Cardiac septum (tissue), 1 donor: ENCODE measurements at regions not wholly inside any gene's neighbourhood (a gene's known extent, or its start where the extent isn't known, plus 50 kb on each side); places are given as distances from the start of the nearest gene placed in this dataset.

Source experiments
- DNase-seq: peaks from one replicate; pipeline ENCODE4 v3.0.0-alpha.2; 2020; ENCODE audit warnings: low spot score
- intact Hi-C: fragments of 100-400 bp; cut with DNase I; formaldehyde crosslinking; loops from one replicate; pipeline ENCODE4 v1.14.0; 2022
- donor health status: DM: no; HTN: no; CAD: no.

DNA sequence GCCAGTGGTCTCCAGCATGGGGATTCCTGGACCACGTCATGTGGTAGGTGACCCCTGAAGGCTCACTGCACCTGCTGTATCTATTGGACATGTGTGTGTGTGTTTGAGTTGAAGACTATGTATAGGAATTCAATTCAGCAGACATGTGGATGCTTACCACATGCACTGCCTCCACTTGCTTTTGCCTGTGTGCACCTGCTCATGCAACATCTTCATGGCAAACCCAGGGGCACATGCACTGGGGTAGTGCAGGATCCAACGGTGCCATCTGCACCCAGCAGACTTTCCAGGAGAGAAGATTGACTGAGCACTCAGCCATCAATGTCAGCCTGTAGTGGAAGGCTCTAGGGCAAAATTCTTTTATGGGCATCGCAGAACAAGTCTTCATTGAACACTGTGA lies 299.4 kb downstream of the CDH26 start:
- intact Hi-C loops = no loop called here
- no peak for DNase-seq

DNA sequence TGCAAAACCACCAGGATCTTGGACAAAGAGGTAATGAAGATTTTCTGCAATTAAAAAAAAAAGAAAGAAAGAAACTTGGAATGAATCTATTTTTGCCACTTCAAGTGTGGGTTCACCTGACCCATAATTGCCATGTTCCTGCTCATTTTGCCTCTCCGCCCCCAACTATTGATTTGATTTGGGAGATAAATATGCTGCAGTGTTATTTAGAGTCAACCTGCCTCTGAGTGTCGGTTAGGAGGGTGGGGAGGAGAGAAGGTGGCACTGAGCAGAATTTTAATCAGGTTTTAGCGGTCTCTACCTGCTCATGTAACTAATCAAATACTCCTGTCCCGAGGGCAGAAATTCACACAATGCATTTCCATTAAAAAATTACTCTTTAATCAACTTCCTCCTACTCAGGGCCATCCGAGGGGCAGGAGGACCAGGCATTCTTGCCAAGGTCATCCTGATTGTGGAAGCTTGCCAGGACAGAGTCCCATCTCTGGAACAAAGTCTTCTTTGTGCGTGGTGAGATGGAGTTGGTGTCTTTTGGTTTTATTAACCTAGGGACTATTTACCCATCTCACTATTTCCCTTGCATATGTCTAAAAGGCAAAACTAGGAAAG lies 300.1 kb downstream of the CDH26 start:
- no peak for DNase-seq
- intact Hi-C loops = no loop called here

DNA sequence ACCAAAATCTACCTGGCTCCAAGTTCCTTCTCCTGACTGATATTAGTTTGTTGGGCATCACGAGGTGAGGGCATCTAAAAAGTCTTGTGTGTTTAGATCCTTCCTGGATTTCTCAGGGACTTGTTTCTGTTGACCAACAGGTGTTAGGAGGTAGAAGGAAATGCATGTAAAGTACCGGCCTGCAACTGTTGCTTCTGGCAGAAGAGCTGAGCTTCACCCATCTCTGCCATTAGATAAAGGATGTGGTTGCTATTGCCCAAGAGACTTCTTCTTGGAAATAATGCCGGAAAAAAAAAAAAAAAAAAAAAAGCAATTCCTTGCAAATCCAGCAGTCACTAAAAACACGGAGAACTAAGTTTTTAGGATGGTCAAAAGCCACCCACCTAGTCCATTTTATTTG lies 303.1 kb downstream of the CDH26 start:
- no peak for DNase-seq
- intact Hi-C loops = no loop called here

DNA sequence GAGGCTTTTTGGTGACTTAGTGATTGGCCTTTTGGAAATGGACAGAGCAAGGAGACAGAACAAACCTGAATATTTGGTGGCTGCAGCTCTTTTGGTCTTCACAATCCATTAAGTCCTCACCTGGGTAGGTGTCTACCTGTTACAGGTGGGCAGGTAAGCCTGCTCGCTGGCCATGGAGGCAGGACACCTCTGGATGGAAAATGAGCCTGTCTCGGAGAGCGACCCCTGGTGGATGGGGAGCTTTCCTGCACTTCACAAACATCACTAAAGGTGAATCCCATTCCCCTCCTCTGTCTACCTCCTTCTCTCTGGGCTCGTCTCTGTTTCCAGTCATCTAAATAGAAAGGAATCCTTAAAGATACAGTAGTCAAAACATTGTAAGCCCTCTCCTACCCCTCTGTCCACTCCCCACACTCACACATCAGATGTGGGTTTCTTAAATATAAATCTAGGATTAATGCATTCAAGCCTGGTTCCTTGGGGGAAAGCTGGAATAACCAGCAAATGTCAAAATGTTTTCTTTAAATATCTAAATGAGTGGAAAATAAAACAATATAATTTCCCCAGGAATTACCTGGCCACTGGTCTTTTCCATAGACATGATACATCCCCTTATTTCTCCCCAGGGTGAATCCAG lies 304.9 kb downstream of the CDH26 start:
- peak; percentile 81 for DNase-seq
- intact Hi-C loops = no loop called here

DNA sequence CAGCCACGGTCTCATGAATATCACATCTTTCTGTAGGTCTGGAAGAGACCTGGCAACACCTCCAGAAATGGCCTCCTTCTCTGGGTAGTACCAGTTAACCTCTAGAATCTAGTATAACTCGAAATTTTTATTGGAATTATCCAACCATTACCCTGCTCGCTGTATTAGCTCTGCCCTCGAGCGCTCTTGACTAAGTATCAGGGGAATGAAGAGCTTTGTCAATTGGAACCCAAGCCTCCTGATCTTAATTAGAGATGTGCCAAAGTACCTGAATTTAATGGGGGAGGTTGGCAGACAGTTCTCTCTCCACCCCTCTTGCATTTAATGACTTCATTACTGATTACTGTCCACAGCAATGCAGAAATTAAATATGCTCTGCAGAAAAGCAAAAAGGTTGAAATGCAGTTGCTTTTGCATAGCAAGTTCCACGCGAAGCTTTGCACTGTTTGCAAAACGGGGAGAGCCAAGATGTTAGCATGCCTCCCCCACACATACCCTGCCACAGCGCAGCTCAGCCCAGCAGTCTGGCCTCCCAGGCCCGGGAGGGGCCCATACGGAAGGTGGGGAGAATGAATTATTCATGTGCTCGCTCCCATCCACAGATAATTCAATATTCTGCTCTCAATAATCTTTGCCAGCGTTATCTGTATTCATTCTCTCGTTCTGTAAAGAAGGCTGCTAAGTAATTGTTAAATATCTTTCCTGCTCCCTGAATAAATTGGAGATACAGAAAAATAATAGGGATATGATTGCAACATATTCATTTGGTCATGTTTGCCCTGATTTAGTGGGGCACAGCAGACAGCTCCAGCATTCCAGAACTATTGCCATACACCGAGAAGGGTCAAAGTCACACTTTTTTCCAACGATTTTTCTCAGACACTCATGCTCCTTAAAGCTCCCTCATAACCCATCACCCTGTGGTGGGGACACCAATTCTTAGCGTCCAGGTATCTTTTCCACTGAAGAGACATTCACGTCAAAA lies 305.8 kb downstream of the CDH26 start:
- DNase-seq = no peak
- intact Hi-C loops = no loop called here

DNA sequence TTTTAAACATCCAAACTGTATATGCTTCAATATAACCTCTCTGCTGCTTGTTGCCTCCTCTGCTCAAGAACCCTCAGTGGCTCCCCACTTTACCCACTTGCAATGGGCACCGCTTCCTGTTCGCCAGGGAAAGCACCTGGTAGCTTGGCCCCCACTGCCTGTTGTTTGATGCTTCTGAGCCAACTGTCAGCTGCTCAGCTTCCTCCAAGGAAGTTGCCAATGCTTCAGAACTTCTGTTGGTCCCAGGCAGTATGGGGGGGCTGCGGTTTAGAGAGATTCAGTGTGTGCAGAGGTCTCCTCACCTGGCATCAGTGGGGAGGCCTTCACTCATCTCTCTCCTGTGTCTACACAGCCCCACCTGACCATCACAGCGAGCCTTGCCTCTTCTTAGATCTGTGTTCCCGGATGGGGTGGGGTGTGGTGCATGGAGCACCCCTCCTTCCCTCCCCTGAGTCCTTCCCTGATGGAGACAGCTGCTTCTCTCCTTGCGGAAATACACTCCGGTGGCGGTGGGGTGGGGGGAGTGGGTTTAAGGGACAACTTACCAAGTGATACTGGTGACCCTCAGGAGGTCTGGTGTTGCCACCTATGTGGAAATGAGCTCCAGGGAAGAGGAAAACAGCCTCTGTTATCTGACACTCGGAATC lies 308.1 kb downstream of the CDH26 start:
- no peak for DNase-seq
- intact Hi-C loops = no loop called here

DNA sequence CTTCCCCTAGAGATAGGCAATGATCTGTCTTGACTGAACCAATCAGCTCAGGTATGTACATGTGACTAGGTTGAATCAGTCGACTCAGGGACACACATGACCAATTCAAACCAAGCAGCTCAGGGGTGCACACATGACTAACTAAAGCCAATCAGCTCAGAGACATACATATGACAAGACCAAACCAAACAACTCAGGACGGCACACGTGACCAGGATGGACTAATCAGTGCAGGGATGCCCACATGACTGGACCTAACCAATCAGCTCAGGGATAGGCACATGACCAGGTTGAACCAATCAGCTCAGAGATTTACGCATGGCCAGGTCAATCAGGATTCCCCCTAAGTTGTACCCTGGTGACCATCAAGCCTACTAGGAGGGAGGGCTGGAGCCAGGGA lies 310.3 kb downstream of the CDH26 start:
- DNase-seq = no peak
- intact Hi-C loops = no loop called here

DNA sequence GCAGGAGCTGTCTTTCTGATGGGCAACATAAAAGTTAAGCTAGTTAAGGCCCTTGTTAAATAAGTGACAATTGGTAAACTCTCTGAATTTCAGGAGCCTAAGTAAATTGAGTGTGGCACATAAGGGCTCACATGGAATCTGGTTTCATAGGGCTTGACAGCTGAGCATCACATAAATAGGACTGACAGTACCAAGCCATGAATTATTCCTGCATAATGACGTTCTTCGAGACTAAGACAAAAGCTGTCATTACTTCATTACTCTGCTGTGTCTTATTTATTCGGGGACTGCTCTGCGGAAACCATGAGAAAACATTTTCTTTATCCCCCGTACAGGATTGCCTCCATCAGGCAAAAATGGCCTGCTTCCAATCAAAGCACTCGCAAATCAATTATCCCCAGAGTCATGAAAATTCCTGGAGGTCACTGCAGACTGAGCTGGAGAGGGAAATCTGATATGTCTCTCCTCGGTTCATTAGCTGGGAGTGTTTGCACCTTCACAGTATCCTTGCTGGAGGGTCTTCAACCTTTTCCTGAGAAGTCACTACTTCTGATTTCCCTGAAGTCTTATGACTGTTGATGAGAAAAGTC lies 311.4 kb downstream of the CDH26 start:
- no peak for DNase-seq
- intact Hi-C loops = no loop called here

DNA sequence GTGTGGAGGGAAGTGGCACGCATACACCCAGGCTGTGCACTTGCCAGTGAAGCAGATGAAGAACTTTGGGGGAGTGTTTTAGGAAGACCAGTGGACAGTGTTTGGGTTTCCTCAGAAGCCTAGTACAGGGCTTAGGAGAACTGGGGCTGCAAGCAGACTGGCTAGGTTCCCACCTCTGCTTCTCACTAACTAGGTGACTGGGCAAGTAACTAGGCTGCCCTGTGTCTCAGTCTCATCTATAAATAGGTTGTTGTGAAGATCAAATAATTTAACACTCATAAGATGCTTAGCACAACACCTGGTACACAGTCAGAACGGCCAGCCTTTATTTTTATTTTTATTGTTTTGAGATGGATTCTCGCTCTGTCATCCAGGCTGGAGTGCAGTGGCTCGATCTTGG lies 312.1 kb downstream of the CDH26 start:
- intact Hi-C loops = no loop called here
- no peak for DNase-seq

DNA sequence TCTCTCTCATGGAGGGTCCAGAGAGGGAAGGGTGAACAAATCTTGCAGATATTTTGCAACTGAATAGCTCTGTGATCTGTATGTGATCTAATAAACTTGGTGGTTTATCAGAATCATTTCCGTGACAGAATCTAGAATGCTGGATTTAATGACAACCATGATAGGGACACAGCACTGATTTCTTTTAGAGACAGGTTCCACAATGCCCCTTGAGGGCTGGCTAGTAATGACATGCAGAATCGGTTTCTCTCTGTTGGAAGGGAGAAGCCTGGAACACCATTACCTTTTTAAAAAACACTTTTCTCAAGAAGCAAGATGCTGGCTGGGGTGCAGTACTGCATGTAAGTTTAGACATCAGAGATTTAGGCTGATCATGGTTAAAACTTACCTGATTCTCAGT lies 313.4 kb downstream of the CDH26 start:
- DNase-seq = no peak
- intact Hi-C loops = no loop called here

DNA sequence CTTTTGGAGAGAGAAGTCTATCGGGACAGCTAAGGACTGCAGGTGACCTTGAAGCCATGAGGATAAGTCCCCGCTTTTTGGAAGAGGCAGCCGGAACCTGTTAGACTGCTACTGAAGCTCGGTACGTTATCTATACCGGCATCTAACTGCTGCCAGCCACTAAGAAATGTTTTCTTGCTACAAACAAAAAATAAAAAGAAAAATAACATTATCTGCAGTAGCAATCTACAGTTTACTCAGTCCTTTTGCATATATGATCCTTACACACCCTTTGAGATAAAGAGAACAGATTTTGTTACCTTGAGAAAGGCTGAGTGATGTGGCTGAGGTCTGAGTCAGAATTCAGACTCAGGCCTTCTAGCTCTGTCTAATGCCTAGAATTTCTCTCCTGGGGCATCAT lies 314.6 kb downstream of the CDH26 start:
- no peak for DNase-seq
- intact Hi-C loops = no loop called here

DNA sequence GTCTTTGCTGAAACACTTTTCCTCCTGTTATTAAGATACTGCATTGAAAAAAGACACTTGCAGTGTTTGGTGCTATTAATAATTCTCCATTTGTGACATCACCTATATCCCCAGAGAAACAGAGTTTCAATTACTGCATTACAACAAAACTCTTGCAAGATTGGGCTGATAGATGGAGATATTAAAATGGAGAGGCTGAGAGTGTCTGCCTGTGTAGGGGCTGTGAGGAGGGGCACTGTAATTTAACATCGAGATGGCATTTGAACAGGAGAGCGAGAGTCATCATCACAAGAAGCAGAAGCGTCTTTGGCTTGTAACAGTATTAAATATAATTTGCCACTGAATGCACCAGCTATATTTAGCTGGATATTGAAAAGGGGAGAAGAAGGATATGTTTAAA lies 316.5 kb downstream of the CDH26 start:
- intact Hi-C loops = no loop called here
- DNase-seq = no peak

DNA sequence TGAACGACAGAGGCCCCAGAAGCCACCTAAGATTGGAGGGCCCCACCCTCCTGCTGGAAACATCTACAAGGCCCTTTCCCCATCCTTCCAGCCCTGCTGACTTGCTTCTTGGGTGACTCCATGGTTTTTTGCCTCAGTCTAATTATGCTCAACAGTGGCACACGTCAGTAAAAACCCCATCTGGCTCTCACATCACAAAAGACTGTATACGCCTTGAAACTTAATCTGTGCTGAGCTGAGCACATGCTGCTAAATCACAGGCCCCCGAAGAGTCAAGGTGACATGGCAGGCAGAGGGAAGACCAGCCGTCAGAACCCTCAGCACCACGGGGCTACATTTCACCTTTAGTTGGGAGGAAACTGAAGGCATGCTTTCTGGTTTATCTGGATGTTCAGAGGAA lies 323.1 kb downstream of the CDH26 start:
- DNase-seq = no peak
- intact Hi-C loops = no loop called here

DNA sequence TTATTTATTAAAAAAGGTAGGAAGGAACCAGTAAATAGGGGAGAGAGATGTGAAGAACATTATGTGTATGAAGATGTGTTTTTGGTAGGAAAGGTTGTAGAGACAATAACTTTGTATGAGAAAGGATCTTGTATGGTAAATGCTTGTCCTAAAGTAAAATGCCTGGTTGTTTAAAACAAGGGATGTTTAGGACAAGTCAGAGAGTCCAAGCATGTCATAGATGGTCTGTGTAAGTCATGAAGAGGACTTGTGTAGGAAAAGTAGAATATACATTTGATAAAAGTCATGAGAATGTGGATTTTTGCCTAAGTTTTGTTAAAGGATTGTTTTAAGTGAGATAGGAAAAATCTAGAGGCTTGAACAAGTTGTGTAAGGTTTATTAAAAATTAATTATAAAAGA lies 325.1 kb downstream of the CDH26 start:
- no peak for DNase-seq
- intact Hi-C loops = no loop called here

DNA sequence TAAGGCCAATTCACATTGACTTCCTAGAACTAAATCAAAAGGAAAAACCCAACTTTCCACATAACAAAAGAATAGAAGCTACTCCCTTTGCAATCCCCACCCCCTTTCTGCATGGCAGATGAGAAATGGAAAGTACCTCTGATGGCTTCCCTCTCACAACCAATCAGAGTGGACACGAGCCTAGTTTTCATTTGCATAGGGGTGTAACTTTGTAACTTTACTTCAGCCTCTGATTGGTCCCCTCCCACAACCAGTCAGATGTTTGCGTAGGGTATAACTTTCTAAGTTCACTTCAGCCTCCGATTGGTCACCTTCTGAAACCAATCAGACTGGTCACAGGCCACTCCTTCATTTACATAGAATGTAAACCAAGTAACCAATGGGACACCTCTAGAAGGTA lies 328.5 kb downstream of the CDH26 start:
- no peak for DNase-seq
- intact Hi-C loops = no loop called here

DNA sequence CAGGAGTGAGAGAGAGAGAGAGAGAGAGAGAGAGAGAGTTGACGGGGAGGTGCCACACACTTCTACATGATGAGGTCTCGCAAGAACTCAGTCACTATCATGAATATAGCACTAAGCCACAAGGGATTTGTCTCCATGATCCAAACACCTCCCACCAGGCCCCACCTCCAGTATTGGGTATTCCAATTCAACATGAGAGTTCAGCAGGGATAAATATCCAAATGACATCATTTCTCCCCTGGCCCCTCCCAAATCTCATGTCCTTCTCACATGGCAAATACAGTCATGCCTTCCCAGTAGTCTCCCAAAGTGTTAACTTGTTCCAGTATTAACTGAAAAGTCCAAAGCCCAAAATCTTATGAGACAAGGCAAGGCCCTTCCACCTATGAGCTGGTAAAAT lies 330.7 kb downstream of the CDH26 start:
- intact Hi-C loops = no loop called here

DNA sequence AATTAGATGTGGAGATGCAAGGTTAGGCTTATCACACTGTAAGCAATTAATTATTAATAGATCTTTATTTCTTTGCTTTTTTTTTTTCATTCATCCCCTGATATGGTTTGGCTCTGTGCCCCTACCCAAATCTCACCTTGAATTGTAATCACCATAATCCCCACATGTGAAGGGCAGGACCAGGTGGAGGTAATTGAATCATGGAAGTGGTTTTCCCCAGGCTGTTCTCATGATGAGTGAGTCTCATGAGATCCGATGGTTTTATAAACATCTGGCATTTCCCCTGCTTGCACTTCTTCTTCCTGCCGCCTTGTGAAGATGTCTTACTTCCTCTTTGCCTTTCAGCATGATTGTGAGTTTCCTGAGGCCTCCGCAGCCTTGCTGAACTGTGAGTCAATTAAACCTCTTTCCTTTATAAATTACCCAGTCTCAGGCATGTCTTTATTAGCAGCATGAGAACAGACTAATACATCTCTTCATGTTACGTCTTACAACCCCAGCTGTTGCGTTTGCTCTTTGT lies 333.8 kb downstream of the CDH26 start:
- intact Hi-C loops = no loop called here
- no peak for DNase-seq

More for the DNA sequence above, 330.7 kb downstream of the CDH26 start:
- no peak for DNase-seq

DNA sequence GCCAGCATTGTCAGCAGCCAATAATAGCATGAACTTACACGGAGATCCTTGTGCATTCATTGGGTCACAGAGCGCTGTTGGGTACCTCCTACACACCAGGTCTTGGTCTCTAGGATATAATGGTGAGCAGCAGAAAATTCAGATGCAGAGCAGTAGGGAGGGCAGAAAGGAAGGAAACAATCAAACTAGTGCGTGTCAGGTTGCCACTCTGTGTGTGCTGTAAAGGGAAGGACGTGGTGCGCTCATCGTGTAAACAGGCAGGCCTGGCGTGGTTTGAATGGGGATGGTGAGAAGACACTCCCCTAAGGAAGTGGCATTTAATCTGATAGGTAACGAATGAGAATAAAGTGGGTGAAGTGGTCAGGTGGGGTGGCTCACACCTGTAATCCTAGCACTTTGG lies 336.4 kb downstream of the CDH26 start:
- DNase-seq = no peak
- intact Hi-C loops = no loop called here

DNA sequence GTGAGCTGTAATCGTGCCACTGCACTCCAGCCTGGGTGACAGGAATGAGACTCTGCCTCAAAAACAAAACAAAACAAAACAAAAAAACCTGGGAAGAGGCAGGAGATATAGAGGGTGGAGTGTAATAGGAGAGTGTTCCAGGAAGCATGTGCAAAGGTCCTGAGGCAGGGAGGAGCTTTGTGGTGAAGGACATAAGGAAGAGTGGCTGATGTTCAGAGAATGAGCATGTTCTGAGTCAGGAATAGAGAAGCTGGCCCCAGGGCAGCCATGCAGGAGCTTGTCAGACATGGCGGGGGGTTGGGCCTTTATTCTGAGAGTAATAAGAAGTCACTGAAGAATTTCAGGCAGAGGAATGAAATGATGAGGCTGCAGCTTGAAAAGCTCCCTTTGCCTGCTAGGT lies 337.0 kb downstream of the CDH26 start:
- intact Hi-C loops = no loop called here
- DNase-seq = no peak

DNA sequence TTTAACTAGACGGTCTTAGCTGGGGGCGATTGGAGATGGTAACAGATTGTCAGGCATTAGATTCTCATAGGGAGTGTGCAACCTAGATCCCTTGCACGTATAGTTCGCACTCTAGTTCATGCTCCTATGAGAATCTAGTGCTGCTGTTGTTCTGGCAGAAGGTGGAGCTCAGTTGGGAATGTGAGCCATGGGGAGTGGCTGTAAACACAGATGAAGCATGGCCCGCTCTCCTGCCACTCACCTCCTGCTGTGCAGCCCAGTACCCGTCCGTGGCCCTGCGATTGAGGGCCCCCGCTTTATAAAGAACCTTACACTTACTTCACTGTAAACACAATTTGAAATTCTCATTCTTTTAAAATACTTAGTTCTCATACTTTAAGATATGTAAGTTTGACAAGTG lies 339.4 kb downstream of the CDH26 start:
- DNase-seq = no peak
- intact Hi-C loops = no loop called here
